IMR-90 (cell line): ENCODE measurements at regions not wholly inside any gene's neighbourhood (a gene's known extent, or its start where the extent isn't known, plus 50 kb on each side); places are given as distances from the start of the nearest gene placed in this dataset.

Experiments
- ATAC-seq: fragments of 200-7000 bp; cut with Tn5 transposase; 2 replicates; pipeline ENCODE4 v1.9.1; 2020; ENCODE audit warnings: low read depth, mild to moderate bottlenecking, moderate library complexity
- BruUV-seq: library from RNA; stranded (reverse); fragments of 400-500 nt; replicated peaks from 2 replicates; lab custom pipeline; 2021; lab: Mats Ljungman, UMichigan
- CTCF ChIA-PET: fragments of 300-600 bp; formaldehyde crosslinking; extraction: SDS; loops from one replicate; lab custom pipeline; 2021; ENCODE audit warnings: antibody characterized with exemption; lab: Yijun Ruan, JAX
- POLR2A ChIA-PET: fragments of 300-600 bp; sonication (Branson Sonifier 250); formaldehyde crosslinking; loops from one replicate; lab custom pipeline; 2022; ENCODE audit warnings: antibody characterized with exemption; ENCODE audit not compliant: unreplicated experiment; lab: Charles Lee
- DNase-seq: peaks from one replicate; pipeline ENCODE4 v3.0.0; 2013
- H2AFZ ChIP-seq: replicated peaks from 2 replicates; pipeline ENCODE3; 2013; ENCODE audit warnings: low read length, mild to moderate bottlenecking; ENCODE audit not compliant: poor library complexity
- H2AK5ac ChIP-seq: 2 replicates; pipeline ENCODE4 v1.6.1; 2013; ENCODE audit warnings: low read depth, low read length, inconsistent platforms
- H2AK9ac ChIP-seq: replicated peaks from 2 replicates; pipeline ENCODE3; 2013; ENCODE audit warnings: mild to moderate bottlenecking, low read depth, low read length, moderate library complexity; ENCODE audit not compliant: poor library complexity
- H2BK120ac ChIP-seq: 2 replicates; pipeline ENCODE4 v1.6.1; 2013; ENCODE audit warnings: low read depth, low read length, inconsistent platforms
- H2BK15ac ChIP-seq: 3 replicates; pipeline ENCODE4 v1.6.1; 2013; ENCODE audit warnings: low read depth, low read length, inconsistent platforms
- H2BK20ac ChIP-seq: 2 replicates; pipeline ENCODE4 v1.6.1; 2013; ENCODE audit warnings: low read depth, mild to moderate bottlenecking, inconsistent platforms, low read length, moderate library complexity
- H2BK5ac ChIP-seq: 2 replicates; pipeline ENCODE4 v1.6.1; 2013; ENCODE audit warnings: mild to moderate bottlenecking, low read depth, low read length, inconsistent platforms; ENCODE audit not compliant: poor library complexity, severe bottlenecking
- H3K14ac ChIP-seq: replicated peaks from 2 replicates; pipeline ENCODE4 v1.6.1; 2013; ENCODE audit warnings: low read depth, low read length, inconsistent platforms
- H3K18ac ChIP-seq: 2 replicates; pipeline ENCODE4 v1.6.1; 2013; ENCODE audit warnings: low read depth, low read length, control low read depth
- H3K23ac ChIP-seq: 2 replicates; pipeline ENCODE4 v1.6.1; 2013; ENCODE audit warnings: low read depth, low read length, inconsistent platforms
- H3K27ac ChIP-seq: 2 replicates; pipeline ENCODE4 v1.5.1; 2013; ENCODE audit warnings: mild to moderate bottlenecking, control low read depth, low read length; ENCODE audit not compliant: insufficient read depth
- H3K27me3 ChIP-seq: 2 replicates; pipeline ENCODE4 v1.6.1; 2013; ENCODE audit warnings: low read length; ENCODE audit not compliant: control insufficient read depth, insufficient read depth
- H3K36me3 ChIP-seq: 2 replicates; pipeline ENCODE4 v1.6.1; 2013; ENCODE audit warnings: low read length, mixed read lengths; ENCODE audit not compliant: control insufficient read depth, insufficient read depth
- H3K4ac ChIP-seq: 2 replicates; pipeline ENCODE4 v1.6.1; 2013; ENCODE audit warnings: low read depth, low read length, inconsistent platforms
- H3K4me1 ChIP-seq: 2 replicates; pipeline ENCODE4 v1.6.1; 2013; ENCODE audit warnings: low read length, mixed read lengths; ENCODE audit not compliant: control insufficient read depth, insufficient read depth
- H3K4me2 ChIP-seq: 2 replicates; pipeline ENCODE4 v1.6.1; 2013; ENCODE audit warnings: low read depth, mild to moderate bottlenecking, control low read depth, low read length, moderate library complexity
- H3K4me3 ChIP-seq: 2 replicates; pipeline ENCODE4 v1.5.1; 2013; ENCODE audit warnings: low read depth, mild to moderate bottlenecking, control low read depth, low read length, moderate library complexity; ENCODE audit not compliant: insufficient read depth
- H3K56ac ChIP-seq: 2 replicates; pipeline ENCODE4 v1.6.1; 2013; ENCODE audit warnings: low read length, inconsistent platforms; ENCODE audit not compliant: insufficient read depth; ENCODE audit errors: extremely low read depth
- H3K79me1 ChIP-seq, 2 experiments: 2 replicates each; pipeline ENCODE4 v1.6.1; 2013; ENCODE audit warnings: low read length in 2 of 2, inconsistent platforms in 1 of 2, low read depth in 1 of 2
- H3K9ac ChIP-seq: 2 replicates; pipeline ENCODE4 v1.6.1; 2013; ENCODE audit warnings: low read depth, low read length, control low read depth
- H3K9me1 ChIP-seq: 2 replicates; pipeline ENCODE4 v1.6.1; 2013; ENCODE audit warnings: low read length, inconsistent platforms; ENCODE audit not compliant: insufficient read depth
- H3K9me3 ChIP-seq: 2 replicates; pipeline ENCODE4 v1.6.1; 2013; ENCODE audit warnings: low read length; ENCODE audit not compliant: control insufficient read depth, insufficient read depth
- H4K20me1 ChIP-seq: 2 replicates; pipeline ENCODE4 v1.6.1; 2013; ENCODE audit warnings: low read length, inconsistent platforms; ENCODE audit not compliant: insufficient read depth
- H4K5ac ChIP-seq: 2 replicates; pipeline ENCODE4 v1.6.1; 2013; ENCODE audit warnings: mild to moderate bottlenecking, low read depth, low read length, control low read depth
- H4K8ac ChIP-seq, 2 experiments: 2 replicates each; pipeline ENCODE4 v1.6.1; 2013; ENCODE audit warnings: low read depth in 2 of 2, low read length in 2 of 2, control low read depth in 1 of 2, inconsistent platforms in 1 of 2
- H4K91ac ChIP-seq: 2 replicates; pipeline ENCODE4 v1.6.1; 2013; ENCODE audit warnings: low read depth, low read length, inconsistent platforms; ENCODE audit not compliant: insufficient read depth
- CHD1 ChIP-seq: IDR thresholded peaks from 2 replicates; pipeline ENCODE4 v1.6.1; 2012; ENCODE audit warnings: low read depth, low read length, improper control_type of control experiment
- CTCF ChIP-seq: conservative IDR thresholded peaks from 2 replicates; pipeline ENCODE4 v1.5.1; 2012; ENCODE audit warnings: mild to moderate bottlenecking, low read depth, low read length, improper control_type of control experiment
- ELK1 ChIP-seq: fragments of 150-350 bp; IDR thresholded peaks from 2 replicates; pipeline ENCODE4 v1.6.1; 2016; ENCODE audit warnings: low read depth, mild to moderate bottlenecking, low read length, moderate library complexity, borderline replicate concordance
- FOS ChIP-seq: fragments of 150-350 bp; IDR thresholded peaks from 2 replicates; pipeline ENCODE4 v1.6.1; 2016; ENCODE audit warnings: low read depth, low read length
- MAFK ChIP-seq: IDR thresholded peaks from 2 replicates; pipeline ENCODE4 v1.6.1; 2012; ENCODE audit warnings: low read depth, low read length, improper control_type of control experiment
- MAZ ChIP-seq: IDR thresholded peaks from 2 replicates; pipeline ENCODE4 v1.6.1; 2012; ENCODE audit warnings: low read depth, mild to moderate bottlenecking, low read length, improper control_type of control experiment, moderate library complexity, borderline replicate concordance
- MXI1 ChIP-seq: IDR thresholded peaks from 2 replicates; pipeline ENCODE4 v1.6.1; 2012; ENCODE audit warnings: low read depth, mild to moderate bottlenecking, low read length, moderate library complexity, borderline replicate concordance
- NFE2L2 ChIP-seq: fragments of 150-350 bp; IDR thresholded peaks from 2 replicates; pipeline ENCODE4 v1.6.1; 2016; ENCODE audit warnings: low read depth, mild to moderate bottlenecking, low read length
- RCOR1 ChIP-seq: IDR thresholded peaks from 2 replicates; pipeline ENCODE4 v1.6.1; 2012; ENCODE audit warnings: mild to moderate bottlenecking, low read length, improper control_type of control experiment; ENCODE audit not compliant: insufficient replicate concordance
- RFX5 ChIP-seq: IDR thresholded peaks from 2 replicates; pipeline ENCODE4 v1.8.0; 2012; ENCODE audit warnings: low read depth, mild to moderate bottlenecking, low read length, moderate library complexity
- SMC3 ChIP-seq: fragments of 150-350 bp; IDR thresholded peaks from 2 replicates; pipeline ENCODE4 v1.6.1; 2016; ENCODE audit warnings: low read depth, mild to moderate bottlenecking, antibody characterized with exemption, low read length, moderate library complexity
- USF2 ChIP-seq: fragments of 150-350 bp; IDR thresholded peaks from 2 replicates; pipeline ENCODE4 v1.6.1; 2017; ENCODE audit warnings: mild to moderate bottlenecking, antibody characterized with exemption, low read length, low read depth
- WGBS, 2 experiments: methylation state at CpG; one replicate each; pipeline versions ENCODE4 v1.1.5 to v1.1.7; 2013; ENCODE audit warnings: missing lambda C conversion rate in 2 of 2; ENCODE audit not compliant: insufficient read length in 1 of 2; ENCODE audit errors: extremely low coverage in 2 of 2; 5-methylcytosine and 5-hydroxymethylcytosine counted together
- dilution Hi-C: fragments of 300-500 bp; cut with HindIII; formaldehyde crosslinking; loops from one replicate; pipeline ENCODE4 v1.14.3; 2018; ENCODE audit warnings: low sequenced_read_pairs; ENCODE audit not compliant: unreplicated experiment
- in situ Hi-C: fragments of 300-500 bp; cut with MboI; formaldehyde crosslinking; loops from 3 replicates; pipeline ENCODE4 v1.14.3; 2019; ENCODE audit warnings: low sequenced_read_pairs, inconsistent platforms, mixed read lengths
- intact Hi-C: fragments of 100-400 bp; cut with micrococcal nuclease; formaldehyde crosslinking; loops from 2 replicates; pipeline ENCODE4 v1.10.0; 2022

GRCh38 chr5:82918311-82919031 is 158.7 kb downstream of the TMEM167A start:
- H3K4me1 ChIP-seq = no peaks in the 10 kb centered on the region
- no peaks in the 10 kb centered on the region for H4K20me1 ChIP-seq
- H2AFZ ChIP-seq = no peak overlapping the region
- no CpG with 5 or more reads among the region's 3 CpGs for WGBS, 2 experiments
- dilution Hi-C loops = no loop called here
- DNase-seq = no peak
- POLR2A ChIA-PET = no interaction called here
- no peak overlapping the region for H2AK9ac ChIP-seq
- H3K27ac ChIP-seq = no peak overlapping the region
- no peak overlapping the region for H3K4me2 ChIP-seq
- H3K9me1 ChIP-seq = no peaks in the 10 kb centered on the region
- no peak overlapping the region for H3K14ac ChIP-seq
- no peak for ATAC-seq
- H2BK20ac ChIP-seq = no peak overlapping the region
- peaks cover 6% of the 10 kb centered on the region for H3K27me3 ChIP-seq
- no peak overlapping the region for H3K18ac ChIP-seq
- H3K4ac ChIP-seq = no peak overlapping the region
- H3K56ac ChIP-seq = no peak overlapping the region
- intact Hi-C loops = no loop called here
- in situ Hi-C loops = no loop called here
- no peak overlapping the region for H3K23ac ChIP-seq
- no peak overlapping the region for H4K5ac ChIP-seq
- TF ChIP-seq USF2 (no peak), FOS (no peak), MXI1 (no peak), RCOR1 (no peak), CHD1 (no peak), SMC3 (no peak), ELK1 (no peak), MAFK (no peak), NFE2L2 (no peak), CTCF (no peak), RFX5 (no peak), MAZ (no peak)
- no peak overlapping the region for H4K8ac ChIP-seq
- H2BK15ac ChIP-seq = no peak overlapping the region
- peaks cover 3% of the 10 kb centered on the region; the same call in 1 of the 2 replicates for H3K9me3 ChIP-seq
- CTCF ChIA-PET = no interaction called here
- no peaks in the 10 kb centered on the region for H3K36me3 ChIP-seq
- H2BK120ac ChIP-seq = no peak overlapping the region
- H2BK5ac ChIP-seq = no peak overlapping the region
- H4K91ac ChIP-seq = no peak overlapping the region
- no peak overlapping the region for H3K4me3 ChIP-seq
- H3K79me1 ChIP-seq = no peaks in the 10 kb centered on the region
- no peak overlapping the region for H2AK5ac ChIP-seq
- no peak overlapping the region for H3K9ac ChIP-seq
- no TSS peak for BruUV-seq
